Loucy (cell line): ENCODE measurements at regions not wholly inside any gene's neighbourhood (a gene's known extent, or its start where the extent isn't known, plus 50 kb on each side); places are given as distances from the start of the nearest gene placed in this dataset.

Experiments
- H2AFZ ChIP-seq: fragments of 200-600 bp; sonication (generic); 2 replicates; pipeline ENCODE4 v1.6.0; 2016; ENCODE audit warnings: antibody characterized with exemption, mild to moderate bottlenecking, low read length, moderate library complexity
- H3F3A ChIP-seq: fragments of 200-600 bp; 2 replicates; pipeline ENCODE4 v1.6.0; 2016; ENCODE audit warnings: antibody characterized with exemption, low read depth, mild to moderate bottlenecking
- H3K27me3 ChIP-seq: fragments of 200-600 bp; sonication (generic); 2 replicates; pipeline ENCODE4 v1.6.1; 2014; ENCODE audit warnings: low read length, mild to moderate bottlenecking; ENCODE audit not compliant: insufficient read depth, poor library complexity, severe bottlenecking
- H3K36me3 ChIP-seq: fragments of 200-600 bp; sonication (generic); 2 replicates; pipeline ENCODE4 v1.6.1; 2016; ENCODE audit warnings: low read length; ENCODE audit not compliant: insufficient read depth
- H3K4me1 ChIP-seq: fragments of 200-600 bp; sonication (generic); 2 replicates; pipeline ENCODE4 v1.5.1; 2014; ENCODE audit warnings: low read length, mild to moderate bottlenecking; ENCODE audit not compliant: insufficient read depth, poor library complexity, severe bottlenecking
- H3K4me2 ChIP-seq: fragments of 200-600 bp; sonication (generic); 2 replicates; pipeline ENCODE4 v1.6.0; 2014; ENCODE audit warnings: antibody characterized with exemption, low read length, low read depth, mild to moderate bottlenecking; ENCODE audit not compliant: poor library complexity, severe bottlenecking
- H3K4me3 ChIP-seq: fragments of 200-600 bp; sonication (generic); 2 replicates; pipeline ENCODE4 v1.5.1; 2014; ENCODE audit warnings: low read length, mild to moderate bottlenecking, mixed read lengths; ENCODE audit not compliant: poor library complexity, severe bottlenecking
- H3K79me2 ChIP-seq: fragments of 200-600 bp; sonication (generic); 2 replicates; pipeline ENCODE4 v1.6.1; 2014; ENCODE audit warnings: low read length; ENCODE audit not compliant: insufficient read depth
- H3K9ac ChIP-seq: fragments of 200-600 bp; sonication (generic); 2 replicates; pipeline ENCODE4 v1.6.0; 2014; ENCODE audit warnings: mild to moderate bottlenecking, low read depth, low read length, moderate library complexity; ENCODE audit not compliant: poor library complexity, severe bottlenecking
- H3K9me2 ChIP-seq: fragments of 200-600 bp; sonication (generic); replicated peaks from 2 replicates; pipeline ENCODE4 v1.6.1; 2016; ENCODE audit warnings: low read depth, low read length, mixed read lengths
- H3K9me3 ChIP-seq: fragments of 200-600 bp; sonication (generic); 2 replicates; pipeline ENCODE4 v1.6.1; 2014; ENCODE audit warnings: mild to moderate bottlenecking, antibody characterized with exemption, low read length, low read depth; ENCODE audit not compliant: insufficient read depth
- H4K20me1 ChIP-seq: fragments of 200-600 bp; sonication (generic); 2 replicates; pipeline ENCODE4 v1.6.0; 2014; ENCODE audit warnings: antibody characterized with exemption, low read length, mild to moderate bottlenecking; ENCODE audit not compliant: insufficient read depth, poor library complexity, severe bottlenecking
- CTCF ChIP-seq: fragments of 200-600 bp; sonication (generic); conservative IDR thresholded peaks from 2 replicates; pipeline ENCODE4 v1.5.1; 2014; ENCODE audit warnings: mild to moderate bottlenecking, antibody characterized with exemption, low read length
- EZH2phosphoT487 ChIP-seq: fragments of 200-600 bp; IDR thresholded peaks from 2 replicates; pipeline ENCODE4 v1.6.1; 2018; ENCODE audit warnings: antibody characterized with exemption, mild to moderate bottlenecking, moderate library complexity, borderline replicate concordance

DNA sequence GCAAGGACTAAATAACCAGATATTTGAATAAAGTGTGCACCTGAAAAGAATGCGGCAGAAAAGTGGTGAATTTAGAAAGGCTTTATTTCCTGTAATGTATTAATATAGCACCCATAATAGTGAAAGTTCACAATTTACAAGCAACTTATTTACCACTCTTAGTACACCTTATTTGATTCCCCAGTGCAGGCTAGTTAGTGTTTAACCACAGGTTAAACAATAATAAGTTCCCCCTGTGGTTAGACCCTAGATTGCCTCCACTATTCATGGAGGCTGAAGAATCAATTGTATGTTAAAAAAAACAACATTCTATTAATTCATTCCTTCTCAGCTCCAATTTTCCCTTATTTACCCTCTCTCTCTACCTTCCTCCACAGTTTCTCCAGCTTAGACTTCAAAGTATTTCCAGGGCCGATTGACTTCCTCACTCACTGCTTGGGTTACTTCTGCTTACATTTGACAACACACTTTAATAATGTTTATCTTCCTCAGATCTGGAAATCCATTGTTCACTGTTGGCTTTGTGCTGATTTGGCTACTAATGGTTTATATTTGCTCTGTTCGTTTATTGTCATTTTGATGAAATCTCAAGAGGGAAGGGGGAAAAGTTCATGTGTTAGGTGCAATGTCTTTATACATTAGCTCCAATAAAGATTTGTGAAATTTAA lies 796.3 kb downstream of the BRINP3 start:
- Histone ChIP-seq H3K9me2 (no peaks in the 10 kb centered on the region), H2AFZ (no peak overlapping the region), H4K20me1 (no peaks in the 10 kb centered on the region), H3K79me2 (no peaks in the 10 kb centered on the region), H3K36me3 (no peaks in the 10 kb centered on the region), H3K9ac (no peak overlapping the region), H3F3A (no peaks in the 10 kb centered on the region), H3K4me1 (no peaks in the 10 kb centered on the region), H3K4me3 (no peak overlapping the region), H3K27me3 (no peaks in the 10 kb centered on the region), H3K4me2 (no peak overlapping the region), H3K9me3 (no peaks in the 10 kb centered on the region)
- TF ChIP-seq EZH2phosphoT487 (no peak), CTCF (no peak)

DNA sequence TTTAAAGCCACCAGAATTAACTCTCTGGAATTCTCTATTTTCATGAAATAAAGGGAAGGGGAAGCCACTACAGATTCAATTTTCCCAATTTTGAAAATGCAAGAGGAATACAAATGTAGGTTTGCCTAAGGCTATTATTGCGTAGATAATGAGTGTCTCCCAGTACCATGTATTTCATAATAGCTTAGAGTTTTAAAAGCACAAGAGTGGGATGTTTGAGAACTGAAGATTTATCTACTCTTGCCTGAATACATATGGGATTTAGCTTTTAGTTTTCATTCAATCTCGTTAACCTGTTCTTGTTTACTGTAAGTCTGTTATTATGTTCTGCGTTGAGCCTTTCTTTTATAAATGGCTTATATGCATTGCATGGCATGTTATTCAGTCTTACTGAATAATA lies 795.1 kb downstream of the BRINP3 start:
- TF ChIP-seq EZH2phosphoT487 (no peak), CTCF (no peak)

DNA sequence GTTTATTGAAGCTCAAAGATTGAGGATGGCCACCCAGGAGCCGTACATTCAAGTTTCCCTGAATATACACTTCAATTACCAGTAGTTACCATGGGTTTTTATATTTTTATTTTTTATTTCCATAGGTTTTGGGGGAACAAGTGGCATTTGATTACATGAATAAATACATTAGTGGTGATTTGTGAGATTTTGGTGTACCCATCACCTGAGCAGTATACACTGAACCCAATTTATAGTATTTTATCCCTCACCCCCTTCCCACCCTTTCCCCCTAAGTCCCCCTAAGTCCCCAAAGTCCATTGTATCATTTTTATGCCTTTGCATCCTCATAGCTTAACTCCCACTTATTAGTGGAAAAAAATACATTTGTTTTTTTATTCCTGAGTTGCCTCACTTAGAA lies 791.4 kb downstream of the BRINP3 start:
- no peaks in the 10 kb centered on the region for H3K4me1 ChIP-seq
- H2AFZ ChIP-seq = no peak overlapping the region
- no peaks in the 10 kb centered on the region for H4K20me1 ChIP-seq
- no peaks in the 10 kb centered on the region for H3K9me2 ChIP-seq
- H3K4me2 ChIP-seq = no peak overlapping the region
- no peaks in the 10 kb centered on the region for H3F3A ChIP-seq
- no peaks in the 10 kb centered on the region for H3K79me2 ChIP-seq
- no peaks in the 10 kb centered on the region for H3K27me3 ChIP-seq
- H3K4me3 ChIP-seq = no peak overlapping the region
- TF ChIP-seq CTCF = no peak
- TF ChIP-seq EZH2phosphoT487 = no peak
- H3K36me3 ChIP-seq = no peaks in the 10 kb centered on the region
- no peak overlapping the region for H3K9ac ChIP-seq
- no peaks in the 10 kb centered on the region for H3K9me3 ChIP-seq

More for the DNA sequence above, 795.1 kb downstream of the BRINP3 start:
- Histone ChIP-seq H3K4me2 (no peak overlapping the region), H4K20me1 (no peaks in the 10 kb centered on the region), H3K4me3 (no peak overlapping the region), H3F3A (no peaks in the 10 kb centered on the region), H3K27me3 (no peaks in the 10 kb centered on the region), H3K79me2 (no peaks in the 10 kb centered on the region), H3K9me3 (no peaks in the 10 kb centered on the region), H3K36me3 (no peaks in the 10 kb centered on the region), H3K9me2 (no peaks in the 10 kb centered on the region), H2AFZ (no peak overlapping the region), H3K4me1 (no peaks in the 10 kb centered on the region), H3K9ac (no peak overlapping the region)
